Activated CD8-positive, alpha-beta memory T cell treated with anti-CD3 and anti-CD28 coated beads for 48 hours (primary cell): ENCODE measurements at regions not wholly inside any gene's neighbourhood (a gene's known extent, or its start where the extent isn't known, plus 50 kb on each side); places are given as distances from the start of the nearest gene placed in this dataset.

Experiments used
- DNase-seq, 3 experiments: peaks; one replicate each; pipeline ENCODE4 v3.0.0-alpha.2; 2020; ENCODE audit warnings: low read depth in 2 of 3, low spot score in 2 of 3

GRCh38 chr10:78821052-78821451 is 247.7 kb upstream of the ZMIZ1 start:
- DNase-seq = no peak

- DNase-seq = no peak
Observed at GRCh38 chr10:78828647-78829539, 239.9 kb upstream of the ZMIZ1 start.

GRCh38 chr10:78829565-78829964 is 239.2 kb upstream of the ZMIZ1 start:
- no peak for DNase-seq

GRCh38 chr10:78830062-78830975 is 238.4 kb upstream of the ZMIZ1 start:
- no peak for DNase-seq

- DNase-seq = no peak
Observed at GRCh38 chr10:78830976-78831375, 237.8 kb upstream of the ZMIZ1 start.

- DNase-seq = no peak
Observed at GRCh38 chr10:78831461-78831860, 237.3 kb upstream of the ZMIZ1 start.

GRCh38 chr10:78832281-78832680 is 236.5 kb upstream of the ZMIZ1 start:
- no peak for DNase-seq

- no peak for DNase-seq
Observed at GRCh38 chr10:78838141-78838657, 230.6 kb upstream of the ZMIZ1 start.

GRCh38 chr10:78843495-78843894 is 225.3 kb upstream of the ZMIZ1 start:
- DNase-seq = no peak

- DNase-seq = no peak
Observed at GRCh38 chr10:78844960-78845607, 223.7 kb upstream of the ZMIZ1 start.

GRCh38 chr10:78846071-78846470 is 222.7 kb upstream of the ZMIZ1 start:
- no peak for DNase-seq

GRCh38 chr10:78846760-78847159 is 222.0 kb upstream of the ZMIZ1 start:
- DNase-seq = no peak

- DNase-seq = no peak
Observed at GRCh38 chr10:78847485-78847884, 221.3 kb upstream of the ZMIZ1 start.

- no peak for DNase-seq
Observed at GRCh38 chr10:78849115-78849514, 219.7 kb upstream of the ZMIZ1 start.

- no peak for DNase-seq
Observed at GRCh38 chr10:78849731-78850130, 219.0 kb upstream of the ZMIZ1 start.

GRCh38 chr10:78850644-78851435 is 217.9 kb upstream of the ZMIZ1 start:
- no peak for DNase-seq

- no peak for DNase-seq
Observed at GRCh38 chr10:78851647-78852046, 217.1 kb upstream of the ZMIZ1 start.

GRCh38 chr10:78852466-78853240 is 216.1 kb upstream of the ZMIZ1 start:
- no peak for DNase-seq

- DNase-seq = no peak
Observed at GRCh38 chr10:78853864-78854263, 214.9 kb upstream of the ZMIZ1 start.

GRCh38 chr10:78856421-78856820 is 212.3 kb upstream of the ZMIZ1 start:
- DNase-seq = no peak
